Keratinocyte (primary cell): ENCODE measurements at regions not wholly inside any gene's neighbourhood (a gene's known extent, or its start where the extent isn't known, plus 50 kb on each side); places are given as distances from the start of the nearest gene placed in this dataset.
A peak's percentile ranks its signal among the peaks of the same experiment; 100 is the strongest.

ENCODE experiments used
- DNase-seq: peaks from one replicate; pipeline ENCODE4 v3.0.0-alpha.2; 2011; ENCODE audit warnings: low read depth, missing footprints, low spot score
- FAIRE-seq: peaks from 2 replicates; lab custom pipeline; 2011; peaks lifted over from hg19 to GRCh38; lab: Jason Lieb, UNC
- H2AFZ ChIP-seq: 2 replicates; pipeline ENCODE4 v1.6.0; 2012; ENCODE audit warnings: low read length, control low read depth, inconsistent platforms; ENCODE audit not compliant: control insufficient read depth
- H3K27ac ChIP-seq: 2 replicates; pipeline ENCODE4 v1.5.1; 2011; ENCODE audit warnings: low read length; ENCODE audit not compliant: control insufficient read depth, insufficient read depth
- H3K27me3 ChIP-seq: 3 replicates; pipeline ENCODE4 v1.6.0; 2011; ENCODE audit warnings: low read length; ENCODE audit not compliant: control insufficient read depth, insufficient read depth; ENCODE audit errors: extremely low read depth
- H3K36me3 ChIP-seq, 2 experiments: 2 replicates in 1 of 2; 3 replicates in 1 of 2; pipeline ENCODE4 v1.5.1; 2011; ENCODE audit warnings: low read length in 2 of 2, mild to moderate bottlenecking in 1 of 2; ENCODE audit not compliant: control insufficient read depth in 2 of 2, insufficient read depth in 2 of 2; ENCODE audit errors: extremely low read depth in 1 of 2
- H3K4me1 ChIP-seq: 3 replicates; pipeline ENCODE4 v1.5.1; 2011; ENCODE audit warnings: low read length; ENCODE audit not compliant: control insufficient read depth, insufficient read depth; ENCODE audit errors: extremely low read depth
- H3K4me2 ChIP-seq: 3 replicates; pipeline ENCODE4 v1.6.0; 2011; ENCODE audit warnings: low read depth, low read length; ENCODE audit not compliant: control insufficient read depth, insufficient read depth; ENCODE audit errors: extremely low read depth
- H3K4me3 ChIP-seq, 3 experiments: fragments of 200-600 bp in 1 of 3; sonication (generic) in 1 of 3; 2 replicates in 2 of 3; 3 replicates in 1 of 3; pipeline ENCODE4 v1.5.1; 2011 to 2016; ENCODE audit warnings: low read length in 3 of 3, mild to moderate bottlenecking in 3 of 3, control low read depth in 2 of 3, inconsistent platforms in 1 of 3, low read depth in 1 of 3, mixed read lengths in 1 of 3, mixed run types in 1 of 3, moderate library complexity in 1 of 3; ENCODE audit not compliant: control insufficient read depth in 2 of 3, insufficient read depth in 2 of 3; ENCODE audit errors: extremely low read depth in 1 of 3
- H3K79me2 ChIP-seq: 2 replicates; pipeline ENCODE4 v1.6.0; 2012; ENCODE audit warnings: low read length; ENCODE audit not compliant: control insufficient read depth, insufficient read depth
- H3K9ac ChIP-seq: 3 replicates; pipeline ENCODE4 v1.6.0; 2011; ENCODE audit warnings: low read length; ENCODE audit not compliant: control insufficient read depth, insufficient read depth; ENCODE audit errors: extremely low read depth
- H3K9me1 ChIP-seq: 3 replicates; pipeline ENCODE4 v1.6.0; 2011; ENCODE audit warnings: low read length; ENCODE audit not compliant: control insufficient read depth, insufficient read depth; ENCODE audit errors: extremely low read depth
- H3K9me3 ChIP-seq: 2 replicates; pipeline ENCODE4 v1.5.1; 2012; ENCODE audit warnings: low read depth, low read length; ENCODE audit not compliant: control insufficient read depth
- H4K20me1 ChIP-seq: 3 replicates; pipeline ENCODE4 v1.6.0; 2011; ENCODE audit warnings: low read length; ENCODE audit not compliant: control insufficient read depth, insufficient read depth; ENCODE audit errors: extremely low read depth
- EZH2 ChIP-seq: IDR thresholded peaks from one replicate; pipeline ENCODE4 v1.6.1; 2012; ENCODE audit warnings: inconsistent platforms, mild to moderate bottlenecking, low read length, moderate library complexity
- dilution Hi-C: fragments of 300-500 bp; cut with MboI; formaldehyde crosslinking; loops from one replicate; pipeline ENCODE4 v1.7.0; 2020; ENCODE audit warnings: low sequenced_read_pairs; ENCODE audit not compliant: extremely low pct_ligation_motif_present
- TF ChIP-seq, protein P1 (sequence below), 3 experiments: IDR thresholded peaks in 1 of 3; conservative IDR thresholded peaks in 1 of 3; optimal IDR thresholded peaks in 1 of 3; 2 replicates in 2 of 3; 3 replicates in 1 of 3; pipeline versions ENCODE3 to v1.5.1; 2011; ENCODE audit warnings: low read length in 3 of 3, mild to moderate bottlenecking in 3 of 3, moderate library complexity in 2 of 3, control low read depth in 1 of 3, inconsistent platforms in 1 of 3; ENCODE audit not compliant: insufficient read depth in 2 of 3; ENCODE audit errors: extremely low read depth in 1 of 3

DNA sequence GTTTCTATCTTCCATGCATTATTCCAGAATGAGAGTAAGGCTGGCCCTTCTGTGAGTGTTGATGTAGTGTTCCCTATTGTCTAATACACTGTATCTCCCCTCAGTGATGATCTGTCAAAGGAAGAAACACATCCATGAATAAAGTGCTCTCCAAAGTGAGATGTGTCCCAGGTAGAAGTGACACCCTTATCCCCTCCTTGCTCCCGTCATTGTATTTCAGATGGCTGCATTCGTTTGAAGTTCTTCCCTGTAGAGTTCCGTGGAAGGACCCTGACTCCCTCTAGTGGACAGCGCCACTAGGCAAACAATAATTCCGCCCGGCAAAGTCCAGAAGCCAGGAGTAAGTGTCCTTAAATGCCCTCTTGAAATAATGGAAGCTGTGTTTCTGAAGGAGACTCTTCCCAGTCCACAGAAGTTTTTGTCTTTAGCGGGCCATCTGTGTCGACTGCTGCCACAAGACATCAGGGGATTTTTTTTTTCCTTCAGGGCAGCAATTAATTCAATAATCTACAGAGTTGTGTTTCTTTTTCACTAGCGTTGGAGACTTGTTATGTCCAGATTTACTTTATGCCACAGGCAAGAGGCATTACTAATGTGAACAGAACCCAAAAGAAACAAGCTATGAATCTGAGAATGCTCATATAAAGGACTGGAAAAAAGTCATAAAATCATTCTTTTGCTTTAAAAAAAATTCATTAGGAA lies 64.6 kb downstream of the THNSL1 start:
- H3K4me3 ChIP-seq: no peak overlapping the region
- no peaks in the 10 kb centered on the region for H3K9me1 ChIP-seq
- DNase-seq (peak; percentile 38), FAIRE-seq (peak; percentile 73)
- no peaks in the 10 kb centered on the region for H3K9me3 ChIP-seq
- H3K4me2 ChIP-seq: peak overlapping the region; percentile 32
- no peaks in the 10 kb centered on the region for H3K27me3 ChIP-seq
- no peaks in the 10 kb centered on the region for H3K79me2 ChIP-seq
- H3K36me3 ChIP-seq: no peaks in the 10 kb centered on the region
- TF ChIP-seq, protein P1, sequence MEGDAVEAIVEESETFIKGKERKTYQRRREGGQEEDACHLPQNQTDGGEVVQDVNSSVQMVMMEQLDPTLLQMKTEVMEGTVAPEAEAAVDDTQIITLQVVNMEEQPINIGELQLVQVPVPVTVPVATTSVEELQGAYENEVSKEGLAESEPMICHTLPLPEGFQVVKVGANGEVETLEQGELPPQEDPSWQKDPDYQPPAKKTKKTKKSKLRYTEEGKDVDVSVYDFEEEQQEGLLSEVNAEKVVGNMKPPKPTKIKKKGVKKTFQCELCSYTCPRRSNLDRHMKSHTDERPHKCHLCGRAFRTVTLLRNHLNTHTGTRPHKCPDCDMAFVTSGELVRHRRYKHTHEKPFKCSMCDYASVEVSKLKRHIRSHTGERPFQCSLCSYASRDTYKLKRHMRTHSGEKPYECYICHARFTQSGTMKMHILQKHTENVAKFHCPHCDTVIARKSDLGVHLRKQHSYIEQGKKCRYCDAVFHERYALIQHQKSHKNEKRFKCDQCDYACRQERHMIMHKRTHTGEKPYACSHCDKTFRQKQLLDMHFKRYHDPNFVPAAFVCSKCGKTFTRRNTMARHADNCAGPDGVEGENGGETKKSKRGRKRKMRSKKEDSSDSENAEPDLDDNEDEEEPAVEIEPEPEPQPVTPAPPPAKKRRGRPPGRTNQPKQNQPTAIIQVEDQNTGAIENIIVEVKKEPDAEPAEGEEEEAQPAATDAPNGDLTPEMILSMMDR (optimal IDR thresholded peaks at IDR 0.05 in 1 of 3, IDR thresholded peaks at IDR 0.05 in 1 of 3, conservative IDR thresholded peaks at IDR 0.05 in 1 of 3; ENCODE audit: extremely low read depth in 1 of 3, insufficient read depth in 2 of 3, low read length in 3 of 3): peak; percentile 89 to 92 (median 90)
- TF ChIP-seq EZH2: no peak
- peak overlapping the region; percentile 78 for H2AFZ ChIP-seq
- dilution Hi-C loops: no loop called here
- H3K4me1 ChIP-seq: no peaks in the 10 kb centered on the region
- H3K27ac ChIP-seq: no peak overlapping the region
- no peaks in the 10 kb centered on the region for H4K20me1 ChIP-seq
- H3K9ac ChIP-seq: no peak overlapping the region

DNA sequence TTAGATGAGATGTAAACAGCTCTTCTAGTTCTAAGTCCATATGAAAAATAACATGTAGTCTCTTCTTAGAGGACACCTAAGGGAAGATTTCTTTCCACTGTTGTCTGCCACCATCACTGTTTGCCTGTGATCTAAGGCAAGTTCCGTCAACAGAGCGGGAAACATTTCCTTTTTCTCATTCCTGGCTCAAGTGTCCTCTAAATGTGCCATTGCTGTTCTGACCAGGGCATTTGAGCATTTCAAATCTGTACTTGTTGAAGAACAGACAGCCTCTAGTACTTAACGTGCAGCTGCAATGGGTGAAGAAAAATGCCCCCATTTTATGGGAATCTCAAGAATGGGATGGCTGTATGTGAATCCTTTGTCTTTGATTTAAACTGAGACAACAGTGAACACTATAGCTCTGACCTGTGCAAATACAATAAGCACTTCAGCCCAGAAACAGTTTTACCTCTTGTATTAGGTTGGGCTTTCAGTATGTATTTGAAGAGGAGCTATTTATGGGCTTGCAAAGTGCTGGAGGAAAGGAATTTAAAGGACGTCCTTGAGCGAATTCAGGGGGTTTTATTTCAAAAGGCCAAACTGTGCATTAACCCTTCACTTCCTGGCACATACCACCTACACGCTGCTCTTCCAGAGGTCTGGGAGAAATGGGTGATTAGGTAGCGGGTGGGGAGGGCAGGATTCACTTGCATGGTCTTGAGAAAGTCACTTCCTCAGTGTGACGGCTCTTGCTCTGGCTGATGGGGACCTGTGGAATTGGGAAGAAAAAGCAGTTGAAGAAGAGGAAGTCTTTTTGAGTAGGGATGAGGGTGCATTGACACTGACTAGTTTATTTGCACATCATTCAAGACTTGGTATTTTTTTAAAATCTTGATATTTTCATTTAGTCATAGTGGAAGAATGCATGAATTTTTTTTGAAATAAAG lies 66.1 kb downstream of the THNSL1 start:
- DNase-seq (no peak), FAIRE-seq (no peak)
- no peak overlapping the region for H3K27ac ChIP-seq
- H3K9me1 ChIP-seq: no peaks in the 10 kb centered on the region
- H3K79me2 ChIP-seq: no peaks in the 10 kb centered on the region
- no peaks in the 10 kb centered on the region for H4K20me1 ChIP-seq
- no peak overlapping the region for H2AFZ ChIP-seq
- H3K9me3 ChIP-seq: no peaks in the 10 kb centered on the region
- no peak overlapping the region for H3K4me2 ChIP-seq
- H3K27me3 ChIP-seq: no peaks in the 10 kb centered on the region
- H3K9ac ChIP-seq: no peak overlapping the region
- dilution Hi-C loops: no loop called here
- H3K4me3 ChIP-seq: no peak overlapping the region
- TF ChIP-seq, protein P1 (optimal IDR thresholded peaks at IDR 0.05 in 1 of 3, IDR thresholded peaks at IDR 0.05 in 1 of 3, conservative IDR thresholded peaks at IDR 0.05 in 1 of 3; ENCODE audit: extremely low read depth in 1 of 3, insufficient read depth in 2 of 3, low read length in 3 of 3): no peak
- TF ChIP-seq EZH2: no peak
- H3K36me3 ChIP-seq: no peaks in the 10 kb centered on the region
- no peaks in the 10 kb centered on the region for H3K4me1 ChIP-seq
